HCT116 (cell line): ENCODE measurements at regions not wholly inside any gene's neighbourhood (a gene's known extent, or its start where the extent isn't known, plus 50 kb on each side); places are given as distances from the start of the nearest gene placed in this dataset.

ENCODE experiments used
- ATF3 ChIP-seq: IDR thresholded peaks from 2 replicates; pipeline ENCODE4 v1.6.1; 2012
- EZH2 ChIP-seq: fragments of 200-600 bp; sonication (generic); IDR thresholded peaks from 2 replicates; pipeline ENCODE4 v1.6.1; 2017; ENCODE audit warnings: antibody characterized with exemption, mixed run types

GRCh38 chr9:135228345-135228982 is 141.0 kb downstream of the OLFM1 start:
- TF ChIP-seq ATF3: no peak
- no peak for TF ChIP-seq EZH2
